NCI-H774 (cell line): ENCODE measurements at regions not wholly inside any gene's neighbourhood (a gene's known extent, or its start where the extent isn't known, plus 50 kb on each side); places are given as distances from the start of the nearest gene placed in this dataset.
"Not testable (repeated sequence)": the region's sequence is repeated elsewhere in the genome, so short reads cannot be mapped to it uniquely, and the experiment has no call there.

Experiments
- DNase-seq: peaks from one replicate; lab custom pipeline; 2025; lab: John Stamatoyannopoulos, UW

DNA sequence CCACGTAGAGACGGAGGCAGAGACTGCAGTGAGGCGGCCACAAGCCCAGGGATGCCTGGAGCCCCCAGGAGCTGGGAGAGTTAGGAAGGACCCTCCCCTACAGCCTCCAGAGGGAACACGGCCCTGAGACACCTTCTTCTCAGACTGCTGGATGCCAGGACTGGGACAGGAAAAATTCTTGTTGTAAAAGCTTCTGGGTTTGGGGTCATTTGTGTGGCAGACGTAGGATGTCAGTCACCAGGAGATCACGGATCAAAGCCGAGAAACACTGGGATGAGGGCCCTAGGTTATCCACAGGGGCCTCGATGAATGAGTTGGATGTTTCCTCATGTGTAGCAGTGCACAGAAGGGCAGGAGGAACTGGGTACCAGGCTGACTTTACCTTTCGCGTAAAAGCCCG, 163.7 kb downstream of the SHOX start:
- no peak for DNase-seq

DNA sequence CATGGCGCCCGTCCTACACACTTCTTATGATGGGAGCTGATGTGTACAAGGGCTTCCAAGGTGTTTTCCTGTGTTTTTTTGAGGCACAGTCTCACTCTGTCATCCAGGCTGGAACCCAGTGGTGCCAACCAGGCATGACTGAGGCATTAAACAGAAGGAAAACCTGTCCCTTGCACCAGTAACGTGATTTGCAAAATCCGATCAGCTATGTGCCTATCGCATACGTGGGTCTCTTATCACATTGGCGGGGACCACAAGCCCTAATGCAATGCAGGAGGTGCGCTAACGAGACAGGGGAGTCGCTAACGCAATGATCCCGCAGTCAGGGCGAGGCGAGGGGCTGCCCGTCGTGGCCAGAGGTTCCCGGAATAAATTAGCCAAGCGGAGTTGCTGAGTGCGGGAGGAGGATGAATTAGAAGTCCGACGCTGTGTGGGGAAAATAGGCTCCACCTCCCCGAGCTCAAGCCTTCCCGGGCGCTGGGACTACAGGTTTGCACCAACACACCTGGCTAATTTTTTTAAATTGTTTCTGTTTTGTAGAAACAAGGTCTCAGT, 162.7 kb downstream of the SHOX start:
- no peak for DNase-seq

DNA sequence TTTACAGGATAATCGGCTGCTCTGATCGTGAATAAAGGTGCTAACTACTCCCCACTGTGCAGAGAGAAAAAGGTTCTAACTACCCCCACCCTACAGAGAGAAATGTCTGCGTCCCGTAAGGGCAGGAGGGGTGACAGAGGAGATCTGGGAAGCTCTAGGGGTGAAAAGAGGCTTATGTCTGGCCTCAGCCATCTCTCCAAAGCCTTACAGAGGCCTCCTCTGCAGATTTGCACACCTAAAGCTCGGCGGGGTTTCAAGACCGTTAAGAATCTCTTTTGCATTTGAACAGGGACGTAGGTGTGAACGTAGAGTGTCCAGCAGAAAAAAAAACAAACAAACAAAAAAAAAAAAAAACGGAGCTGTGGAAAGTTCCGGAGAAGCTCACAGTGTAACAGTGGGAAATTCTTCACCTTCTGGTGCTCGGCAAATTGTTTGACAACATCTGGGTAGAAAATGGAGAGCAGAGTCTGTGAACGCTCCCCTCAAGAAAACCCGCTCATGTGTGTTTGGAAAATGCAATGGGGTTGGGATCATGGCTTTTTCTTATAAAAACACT, 161.0 kb downstream of the SHOX start:
- no peak for DNase-seq

DNA sequence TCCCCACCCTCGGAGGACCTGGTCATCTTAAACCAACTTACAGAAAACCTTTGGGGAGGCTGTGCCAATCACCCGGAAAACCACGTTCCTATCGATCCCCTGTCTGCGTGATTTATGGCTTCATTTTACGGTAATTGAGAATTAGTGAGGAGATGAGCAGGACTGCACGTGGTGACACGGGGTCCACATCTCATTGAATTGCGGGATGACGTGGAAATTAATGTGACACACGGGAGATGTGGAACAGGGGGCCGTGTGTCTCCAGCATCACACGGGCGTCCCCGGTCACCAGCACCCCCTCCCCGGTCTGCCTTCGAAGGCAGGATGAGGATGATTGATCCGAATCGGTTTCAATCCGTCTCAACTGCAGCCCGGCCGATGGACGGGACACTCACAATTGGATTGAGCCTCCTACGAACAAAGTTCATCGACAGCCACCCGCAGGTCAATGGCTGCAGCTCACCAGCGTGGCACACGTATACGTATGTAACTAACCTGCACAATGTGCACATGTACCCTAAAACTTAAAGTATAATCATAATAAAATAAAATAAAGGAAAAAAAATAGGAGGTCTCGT, 160.3 kb downstream of the SHOX start:
- DNase-seq, result no peak

DNA sequence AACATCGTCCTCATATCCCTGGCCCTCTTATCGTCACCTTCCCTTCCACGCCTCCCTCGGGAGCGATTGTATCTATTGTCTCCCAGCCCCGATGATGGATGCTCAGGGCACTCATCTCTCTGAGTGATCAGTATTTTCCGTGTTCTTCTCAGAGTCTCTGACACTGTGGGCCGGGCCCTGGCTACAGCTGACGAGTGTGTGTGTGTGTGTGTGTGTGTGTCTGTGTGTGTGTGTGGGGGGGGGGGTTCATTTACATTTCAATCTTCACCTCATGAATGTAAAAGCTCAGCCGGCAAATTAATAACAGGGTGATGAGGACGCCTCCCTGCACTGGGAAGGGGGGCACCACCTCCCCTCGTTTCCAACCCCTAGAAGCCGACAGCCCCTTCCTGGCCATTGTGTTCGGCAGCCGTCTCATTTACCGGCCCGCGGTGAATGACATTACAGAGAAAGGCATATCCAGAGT, 159.5 kb downstream of the SHOX start:
- DNase-seq, result no peak

DNA sequence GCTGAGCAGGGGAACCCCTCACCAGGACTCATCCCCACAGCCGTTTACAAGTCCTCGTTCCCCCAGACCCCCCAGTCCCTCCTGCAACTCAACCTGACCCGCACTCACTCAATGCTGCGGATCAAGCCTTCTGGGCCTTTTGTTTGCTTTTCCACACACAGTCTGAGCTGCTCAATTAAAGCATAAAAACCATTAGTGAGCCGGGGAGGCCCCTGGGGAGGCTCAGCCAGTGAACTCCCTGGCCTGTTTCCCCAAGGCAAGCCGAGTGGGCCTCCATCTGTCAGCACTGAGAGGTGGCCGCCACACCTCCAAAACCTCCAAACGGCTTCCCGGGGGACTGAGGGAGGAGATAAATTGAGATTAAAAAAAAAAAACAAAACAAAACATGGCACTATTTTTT, 158.5 kb downstream of the SHOX start:
- no peak for DNase-seq

DNA sequence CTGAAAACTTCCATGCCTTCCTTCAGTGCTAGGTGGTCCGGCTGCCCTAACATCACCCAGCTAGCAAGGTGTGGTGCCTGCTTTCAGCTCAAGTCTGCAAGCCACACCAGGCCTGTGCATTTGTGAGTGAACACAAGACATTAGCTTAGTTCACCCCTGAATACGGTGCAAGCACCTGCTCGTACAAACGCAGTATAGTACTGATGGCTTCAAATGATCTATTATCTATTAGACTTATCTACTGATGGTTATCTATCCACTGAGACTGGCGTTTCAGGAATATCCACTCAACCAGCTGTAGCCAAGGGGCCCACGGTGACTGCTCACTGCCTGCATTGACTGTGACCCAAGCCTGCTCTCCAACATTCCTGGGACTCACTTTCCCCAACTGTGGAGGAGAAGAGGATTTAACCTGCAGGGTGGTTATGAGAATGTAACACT, 155.9 kb downstream of the SHOX start:
- DNase-seq, result no peak

DNA sequence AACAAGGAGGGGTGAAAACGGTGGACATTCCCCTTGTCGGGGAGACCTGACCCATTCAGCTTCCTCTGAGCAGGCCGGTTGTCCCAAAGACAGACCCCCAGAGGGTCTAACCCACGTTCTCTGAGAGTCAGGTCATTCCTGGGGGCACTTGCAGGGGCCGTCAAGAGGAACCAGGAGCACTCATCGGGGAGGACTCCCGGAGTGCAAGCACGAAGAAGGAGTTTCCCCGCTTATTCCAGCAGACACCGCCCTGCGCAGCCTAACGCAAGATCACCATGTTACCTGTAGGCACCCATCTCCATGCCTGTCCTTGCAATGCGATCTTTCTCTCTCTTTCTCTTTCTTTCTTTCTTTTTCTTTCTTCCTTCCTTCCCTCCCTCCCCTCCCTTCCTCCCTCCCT, 154.2 kb downstream of the SHOX start:
- no peak for DNase-seq

DNA sequence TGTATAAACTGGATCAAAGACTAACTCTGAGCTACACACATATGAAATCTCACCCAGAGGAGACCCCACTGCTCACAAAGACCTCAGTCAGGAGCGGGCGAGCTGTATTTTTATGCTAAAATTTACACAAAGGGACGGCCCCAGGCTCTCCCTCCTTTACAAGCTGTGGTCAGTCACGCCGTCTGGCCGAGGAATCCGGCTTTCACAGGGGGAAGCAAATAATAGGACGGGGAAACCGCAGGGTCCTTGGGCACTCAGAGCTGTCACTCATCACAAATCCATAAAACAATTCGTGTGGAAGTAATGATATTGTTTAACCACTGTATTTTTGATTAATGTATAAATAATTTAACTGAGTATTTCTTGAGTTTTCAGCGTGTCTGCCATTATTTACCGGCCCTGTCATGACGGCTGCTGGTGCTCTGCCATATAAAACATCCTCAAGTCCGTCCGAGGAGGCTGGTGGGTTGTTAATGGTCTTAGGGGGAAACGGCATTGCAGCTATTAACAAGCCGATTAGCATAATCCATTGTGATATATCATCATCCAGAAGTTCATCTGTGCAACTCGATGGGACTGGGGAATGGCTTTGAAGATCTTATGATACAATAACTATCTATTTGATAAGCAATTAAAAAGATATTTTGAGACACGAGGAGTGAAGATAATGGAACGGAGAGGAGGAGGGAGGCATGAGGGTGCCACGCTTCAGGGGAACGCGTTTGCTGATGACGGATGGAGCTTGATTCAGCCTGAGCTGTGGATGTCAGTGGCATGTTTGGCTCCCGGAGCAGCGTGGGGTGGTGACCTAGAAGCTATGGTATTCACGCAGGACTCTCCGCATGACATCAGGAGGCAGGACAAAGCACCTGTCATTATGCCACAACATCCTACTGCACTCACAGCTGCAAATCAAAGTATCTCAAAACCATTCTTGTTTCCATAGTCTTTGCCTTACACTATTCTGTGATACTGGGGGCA, 150.9 kb downstream of the SHOX start:
- no peak for DNase-seq

DNA sequence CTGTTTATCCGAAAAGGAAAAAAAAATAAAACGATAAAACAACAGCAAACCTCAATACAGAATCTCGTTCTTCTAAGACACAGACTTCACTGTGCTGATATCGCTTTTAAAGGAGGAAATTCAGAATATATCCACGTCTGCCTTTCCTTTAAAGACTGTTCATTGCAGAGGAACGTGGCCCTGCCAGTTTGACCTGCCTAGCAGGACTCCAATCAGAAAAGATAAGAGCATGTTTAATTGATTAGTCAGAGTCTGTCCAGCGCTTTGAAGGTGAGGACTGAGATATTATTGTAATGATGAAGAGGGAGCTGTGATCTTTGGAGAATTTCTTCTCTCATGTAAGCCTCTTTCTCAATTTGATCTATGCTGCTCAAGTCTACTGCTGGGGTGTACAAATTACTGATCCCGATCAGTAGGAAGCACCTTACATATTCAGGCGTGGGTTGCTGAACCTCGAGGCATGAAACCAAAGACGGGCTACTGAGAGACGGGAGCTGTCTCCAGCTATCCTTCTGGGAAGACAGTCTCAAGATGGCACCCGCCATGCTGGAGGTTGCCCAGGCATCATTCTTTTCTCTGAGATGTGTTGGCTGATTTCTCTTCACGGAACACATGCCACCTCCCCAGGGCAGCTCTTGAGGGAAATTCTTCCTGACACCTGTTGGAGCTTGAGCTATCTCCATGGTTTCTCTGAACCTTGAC, 146.1 kb downstream of the SHOX start:
- DNase-seq, result no peak

DNA sequence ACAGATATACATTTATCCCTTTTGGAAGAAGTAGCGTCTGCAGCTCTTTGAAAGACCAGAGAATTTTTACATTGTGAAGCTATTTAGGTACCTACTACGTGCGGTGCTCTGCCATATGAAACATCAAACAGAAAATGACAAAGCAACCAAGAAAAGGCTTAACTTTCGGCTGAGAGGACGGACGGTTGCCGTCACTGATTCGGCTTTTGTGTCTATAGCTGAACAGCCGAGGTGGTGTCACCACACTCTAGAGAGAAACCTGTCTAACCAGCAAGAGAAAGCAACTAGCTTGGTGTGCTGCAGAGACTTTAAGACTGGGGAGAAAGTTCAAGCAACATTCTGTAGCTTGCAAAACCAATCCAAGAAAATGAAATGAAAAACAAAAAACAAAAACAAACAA, 145.5 kb downstream of the SHOX start:
- no peak for DNase-seq

DNA sequence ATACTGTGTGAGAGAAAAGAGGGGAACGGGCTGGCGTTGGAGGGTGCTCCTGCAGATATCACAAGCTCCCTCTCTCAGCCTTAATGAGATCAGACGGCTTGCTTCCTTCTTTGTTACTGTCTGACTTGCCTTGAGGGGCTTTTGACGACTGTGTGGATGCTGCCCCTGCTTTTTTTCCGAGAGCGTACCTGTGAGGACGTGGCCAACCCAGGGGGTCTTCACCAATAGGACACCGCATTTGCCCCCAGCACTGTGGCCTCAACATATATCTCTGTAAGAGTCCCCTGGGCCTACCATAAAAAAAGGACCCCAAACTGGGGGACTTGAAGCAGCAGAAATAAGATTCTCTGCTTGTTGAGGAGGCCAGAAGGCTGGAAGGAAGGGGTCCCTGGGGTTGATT, 143.9 kb downstream of the SHOX start:
- no peak for DNase-seq

DNA sequence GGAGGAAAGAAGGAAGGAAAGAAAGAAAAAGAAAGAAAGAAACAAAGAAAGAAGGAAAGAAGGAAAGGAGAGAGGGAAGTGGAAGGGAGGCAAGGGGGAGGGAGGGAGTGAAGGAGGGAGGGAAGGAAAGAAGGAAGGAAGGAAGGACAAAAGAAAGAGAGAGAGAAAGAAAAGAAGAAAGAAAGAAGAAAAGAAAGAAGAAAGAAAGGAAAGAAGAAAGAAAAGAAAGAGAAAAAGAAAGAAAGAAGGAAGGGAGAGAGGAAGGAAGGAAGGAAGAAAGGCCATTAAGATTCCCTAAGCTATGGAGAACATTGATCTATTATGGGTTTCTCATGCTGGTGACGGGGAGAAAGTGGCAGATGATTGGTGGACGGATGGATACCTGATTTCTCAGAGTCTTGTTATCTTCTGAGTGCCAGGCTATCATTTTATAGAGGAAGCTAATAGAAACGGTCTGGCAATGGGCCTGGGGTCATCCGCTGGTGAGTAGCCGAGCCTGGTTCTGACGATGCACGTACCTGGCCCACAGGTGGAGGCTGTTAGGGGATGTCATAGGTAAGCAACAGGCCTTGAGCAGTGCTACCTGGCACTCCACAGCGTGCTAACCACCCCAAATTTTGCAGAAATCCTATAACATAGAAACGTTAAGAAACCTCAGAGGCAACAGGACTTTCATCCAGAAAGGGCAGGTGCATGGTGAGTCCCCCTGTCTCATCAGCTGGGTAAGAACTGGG, 142.9 kb downstream of the SHOX start:
- DNase-seq, result no peak

DNA sequence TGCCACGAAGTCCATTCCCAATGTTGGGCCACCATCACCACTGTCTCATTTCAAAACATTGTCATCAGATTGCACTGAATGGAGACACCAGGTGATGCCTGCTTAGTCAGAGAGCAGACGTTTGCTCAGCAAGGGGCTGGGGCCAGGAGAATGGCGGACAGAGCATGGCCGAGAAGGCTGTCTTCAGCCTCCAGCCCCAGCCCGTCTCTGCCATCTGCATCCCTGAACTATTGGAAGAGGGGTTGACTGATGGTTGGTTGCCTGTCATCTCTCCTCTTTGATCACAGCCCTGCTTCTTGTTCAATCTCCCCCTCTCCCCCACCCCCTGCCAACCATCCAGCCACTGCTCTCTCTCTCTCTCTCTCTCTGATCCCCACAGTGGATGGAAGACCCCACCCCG, 140.9 kb downstream of the SHOX start:
- DNase-seq, result no peak

DNA sequence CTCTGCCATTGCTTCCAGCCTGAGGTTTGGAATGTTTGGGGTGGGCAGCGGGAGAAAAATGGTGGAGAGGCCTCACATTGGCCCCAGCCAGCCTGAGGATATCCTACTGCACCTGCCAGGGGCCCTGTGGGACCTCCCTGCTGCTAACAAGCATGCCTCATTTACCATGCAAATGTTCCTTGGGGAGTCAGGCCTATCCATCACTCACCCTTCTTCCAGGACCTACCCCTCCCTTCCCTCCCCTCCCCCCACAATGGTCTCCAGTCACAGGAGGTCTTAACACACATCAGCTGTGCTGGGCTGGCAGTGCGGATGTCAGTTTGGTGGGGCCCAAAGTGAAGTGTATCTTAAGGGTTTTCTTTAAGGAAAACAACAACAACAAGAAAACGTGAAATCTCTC, 139.2 kb downstream of the SHOX start:
- no peak for DNase-seq

DNA sequence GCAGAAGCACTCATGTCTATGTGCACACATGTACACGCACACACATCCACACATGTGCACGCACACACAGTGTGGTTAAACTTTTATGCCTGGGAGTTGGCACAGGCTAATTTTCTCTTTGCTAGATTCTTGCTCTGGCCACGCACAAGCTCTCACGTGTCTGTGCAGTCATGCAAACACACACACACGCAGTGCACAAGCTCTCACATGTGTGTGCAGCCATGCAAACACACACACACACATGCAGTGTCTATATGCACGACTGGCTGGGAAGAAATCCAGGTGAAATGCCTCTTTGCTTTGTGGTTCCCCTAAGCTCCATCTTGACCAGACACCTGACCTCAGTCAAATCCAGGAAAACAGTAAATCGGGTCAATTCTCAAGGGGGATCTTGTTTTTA, 138.0 kb downstream of the SHOX start:
- DNase-seq, result no peak

DNA sequence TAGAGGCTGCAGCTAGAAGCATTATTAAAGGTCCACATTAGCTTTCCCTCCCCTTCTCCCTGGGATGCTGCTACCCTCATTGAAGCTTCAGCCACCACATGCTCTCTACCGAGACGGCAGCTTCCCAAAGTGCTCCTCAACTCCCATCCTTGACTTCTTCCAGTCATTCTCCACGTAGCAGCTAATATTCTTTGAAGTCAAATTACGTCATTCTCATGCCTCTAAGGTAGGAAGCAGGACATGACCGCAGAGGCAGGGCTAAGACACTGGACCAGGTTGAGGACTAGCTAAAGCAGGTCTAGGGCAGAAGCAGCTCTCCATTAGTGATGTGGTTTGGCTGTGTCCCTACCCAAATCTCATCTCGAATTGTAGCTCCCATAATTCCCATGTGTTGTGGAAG, 128.3 kb downstream of the SHOX start:
- DNase-seq, result no peak

DNA sequence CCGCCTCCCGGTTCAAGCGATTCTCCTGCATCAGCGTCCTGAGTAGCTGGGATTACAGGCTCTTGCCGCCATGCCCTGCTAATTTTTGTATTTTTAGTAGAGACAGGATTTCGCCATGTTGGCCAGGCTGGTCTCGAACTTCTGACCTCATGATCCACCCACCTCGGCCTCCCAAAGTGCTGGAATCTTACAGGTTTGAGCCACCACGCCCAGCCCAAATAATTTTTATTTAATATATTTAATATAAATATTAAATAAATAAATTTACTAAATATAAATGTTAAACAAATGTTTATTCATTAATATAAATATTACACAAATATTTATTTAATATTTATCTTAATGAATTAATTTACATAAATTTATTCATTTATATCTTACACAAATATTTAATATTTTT, 120.2 kb downstream of the SHOX start:
- DNase-seq, result no peak

DNA sequence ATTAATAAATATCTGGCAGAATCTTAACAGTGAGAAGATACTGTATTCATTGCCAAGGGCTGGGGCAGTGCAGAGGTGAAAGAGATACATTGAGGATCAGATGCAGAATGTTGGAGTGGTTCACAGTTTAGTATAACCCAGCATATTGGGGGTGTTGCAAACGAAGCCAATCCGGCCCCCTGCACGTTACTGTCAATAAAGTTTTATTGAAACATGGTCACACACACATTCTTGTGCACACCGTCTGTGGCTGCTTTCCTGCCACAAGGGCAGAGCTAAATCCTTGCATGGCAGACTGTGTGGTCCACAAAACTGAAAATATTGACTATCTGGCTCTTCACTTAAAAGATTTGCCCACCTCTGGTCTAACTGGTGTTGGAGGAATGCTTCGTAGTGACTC, 119.7 kb downstream of the SHOX start:
- no peak for DNase-seq

DNA sequence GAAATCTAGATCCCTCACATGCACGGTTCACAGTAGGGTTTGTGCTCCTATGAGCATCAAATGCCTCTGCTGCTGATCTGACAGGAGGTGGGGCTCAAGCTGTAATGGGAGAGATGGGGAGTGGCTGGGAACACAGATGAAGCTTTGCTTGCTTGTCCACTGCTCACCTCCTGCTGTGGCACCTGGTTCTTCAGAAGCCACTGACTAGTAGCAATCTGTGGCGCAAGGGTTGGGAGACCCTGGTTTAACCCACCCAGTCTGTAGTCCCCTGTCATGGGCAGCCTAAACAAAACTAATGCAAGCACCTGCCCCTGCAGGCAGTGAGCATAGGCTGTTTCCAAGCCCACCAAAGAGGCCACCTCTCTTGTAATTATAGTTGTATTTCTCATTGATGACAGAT, 116.6 kb downstream of the SHOX start:
- no peak for DNase-seq

DNA sequence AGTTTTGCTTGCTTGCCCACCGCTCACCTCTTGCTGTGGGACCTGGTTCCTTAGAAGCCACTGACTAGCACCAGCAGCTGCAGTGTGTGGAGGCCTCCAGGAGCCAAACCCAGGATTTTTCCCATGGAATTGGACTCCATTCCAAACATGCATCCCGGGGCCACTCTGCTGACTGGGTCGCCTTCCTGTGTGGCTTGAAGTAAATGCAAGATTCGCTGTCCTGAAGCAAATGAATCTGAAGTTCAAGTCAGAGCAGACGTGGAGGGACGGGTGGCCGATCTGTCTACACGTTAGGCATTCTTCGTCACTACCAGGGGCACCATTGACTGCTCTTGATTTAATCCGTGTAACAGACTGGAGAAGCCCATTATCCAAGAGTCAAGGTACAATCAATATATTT, 109.0 kb downstream of the SHOX start:
- DNase-seq, result no peak

DNA sequence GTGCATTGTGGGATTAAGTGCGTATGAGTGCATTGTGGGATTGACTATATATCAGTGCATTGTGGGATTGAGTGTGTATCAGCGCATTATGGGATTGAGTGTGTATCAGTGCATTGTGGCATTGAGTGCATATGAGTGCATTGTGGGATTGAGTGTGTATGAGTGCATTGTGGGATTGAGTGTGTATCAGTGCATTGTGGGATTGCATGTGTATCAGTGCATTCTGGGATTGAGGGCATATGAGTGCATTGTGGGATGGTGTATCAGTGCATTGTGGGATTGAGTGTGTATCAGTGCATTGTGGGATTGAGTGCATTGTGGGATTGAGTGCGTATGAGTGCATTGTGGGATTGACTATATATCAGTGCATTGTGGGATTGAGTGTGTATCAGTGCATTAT, 106.4 kb downstream of the SHOX start:
- DNase-seq, result not testable (repeated sequence)
